HG02678 (cell line): ENCODE measurements at regions not wholly inside any gene's neighbourhood (a gene's known extent, or its start where the extent isn't known, plus 50 kb on each side); places are given as distances from the start of the nearest gene placed in this dataset.
"Not testable (repeated sequence)": the region's sequence is repeated elsewhere in the genome, so short reads cannot be mapped to it uniquely, and the experiment has no call there.

Source experiments
- ATAC-seq: cut with Tn5 transposase; IDR thresholded peaks from one replicate; pipeline ENCODE4 v1.9.1; 2021; ENCODE audit warnings: mild to moderate bottlenecking, moderate library complexity; ENCODE audit not compliant: unreplicated experiment

DNA sequence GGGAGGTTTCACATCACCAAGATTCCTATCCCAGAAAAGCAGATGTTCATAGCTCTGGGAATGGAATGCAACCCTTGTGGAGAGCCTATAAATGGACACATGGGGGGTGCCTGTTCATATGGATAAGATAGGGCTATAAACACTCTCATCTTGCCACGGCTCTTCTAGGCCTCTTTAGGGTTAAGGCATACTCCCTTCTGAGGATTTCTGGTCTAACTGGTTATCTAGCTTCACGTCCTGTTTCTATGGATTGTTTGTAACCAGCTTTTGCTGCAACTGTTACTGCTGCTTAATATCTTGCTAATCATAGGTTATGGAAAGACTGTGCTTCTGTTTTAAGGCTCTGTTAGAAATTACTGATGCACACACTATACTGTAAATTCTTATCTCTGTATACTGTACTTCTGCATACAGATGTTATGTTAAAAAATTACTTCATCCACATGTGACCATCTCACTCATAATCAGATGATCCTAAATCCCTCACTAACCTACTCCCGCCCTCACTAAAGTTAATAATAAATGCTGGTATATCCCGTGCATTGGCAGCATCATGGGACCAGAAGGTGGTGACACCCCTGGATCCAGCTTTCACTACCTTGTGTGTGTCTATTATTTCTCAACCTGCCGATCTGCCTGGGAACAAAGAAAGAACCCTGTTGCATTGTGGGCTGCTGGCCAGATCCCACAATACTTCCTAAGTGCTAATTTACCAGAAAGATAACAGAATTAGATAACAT lies 68.7 kb downstream of the PRKAB2 start:
- ATAC-seq = not testable (repeated sequence)

DNA sequence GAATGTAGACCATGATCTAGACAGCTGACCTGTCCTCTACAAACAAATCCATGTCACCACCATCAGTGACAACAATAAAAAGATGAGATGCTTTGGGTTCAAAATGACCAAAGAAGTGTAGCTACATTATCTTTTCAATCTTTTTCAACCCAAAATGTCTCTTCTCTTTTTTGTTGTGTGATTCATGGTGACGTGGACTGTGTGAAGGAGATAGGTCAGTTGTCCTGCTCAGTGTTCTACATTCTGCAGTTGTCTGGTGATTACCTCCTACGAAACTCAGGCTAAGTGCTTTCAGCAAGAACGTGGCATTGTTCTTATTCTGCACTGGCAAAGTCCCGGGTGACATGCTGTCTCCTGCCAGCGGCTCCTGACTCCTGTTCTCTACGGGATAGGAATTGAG lies 73.1 kb downstream of the PRKAB2 start:
- no peak for ATAC-seq

DNA sequence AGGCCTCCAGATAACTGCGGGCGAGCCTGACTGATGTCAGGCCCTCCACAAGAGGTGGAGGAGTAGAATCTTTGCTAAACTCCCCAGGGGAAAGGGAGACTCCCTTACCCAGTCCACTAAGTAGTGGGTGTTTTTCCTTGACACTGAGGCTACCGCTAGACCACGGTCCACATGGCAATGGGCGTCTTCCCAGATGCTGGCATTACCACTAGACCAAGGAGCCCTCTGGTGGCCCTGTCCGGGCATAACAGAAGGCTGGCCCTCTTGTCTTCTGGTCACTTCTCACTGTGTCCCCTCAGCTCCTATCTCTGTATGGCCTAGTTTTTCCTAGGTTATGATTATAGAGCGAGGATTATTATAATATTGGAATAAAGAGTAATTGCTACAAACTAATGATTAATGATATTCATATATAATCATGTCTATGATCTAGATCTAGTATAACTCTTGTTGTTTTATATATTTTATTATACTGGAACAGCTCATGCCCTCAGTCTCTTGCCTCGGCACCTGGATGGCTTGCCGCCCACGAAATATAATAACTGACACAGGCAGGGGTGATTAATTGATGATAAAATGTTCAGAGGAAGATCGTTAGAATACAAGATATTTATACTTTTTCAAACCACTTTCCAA lies 73.8 kb downstream of the PRKAB2 start:
- ATAC-seq = not testable (repeated sequence)

DNA sequence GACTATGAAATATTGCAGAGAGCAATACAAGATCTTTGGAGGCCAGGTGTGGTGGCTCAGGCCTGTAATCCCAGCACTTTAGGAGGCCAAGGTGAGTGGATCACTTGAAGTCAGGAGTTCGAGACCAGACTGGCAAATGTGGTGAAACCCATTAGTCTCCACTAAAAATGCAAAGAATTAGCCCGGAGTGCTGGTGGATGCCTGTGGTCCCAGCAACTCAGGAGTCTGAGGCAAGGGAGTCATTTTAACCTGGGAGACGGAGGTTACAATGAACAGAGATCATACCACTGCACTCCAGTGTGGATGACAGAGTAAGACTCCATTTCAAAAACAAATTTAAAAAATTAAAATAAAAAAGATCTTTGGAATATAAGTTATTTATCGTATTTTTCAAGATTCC lies 76.6 kb downstream of the PRKAB2 start:
- ATAC-seq = no peak

DNA sequence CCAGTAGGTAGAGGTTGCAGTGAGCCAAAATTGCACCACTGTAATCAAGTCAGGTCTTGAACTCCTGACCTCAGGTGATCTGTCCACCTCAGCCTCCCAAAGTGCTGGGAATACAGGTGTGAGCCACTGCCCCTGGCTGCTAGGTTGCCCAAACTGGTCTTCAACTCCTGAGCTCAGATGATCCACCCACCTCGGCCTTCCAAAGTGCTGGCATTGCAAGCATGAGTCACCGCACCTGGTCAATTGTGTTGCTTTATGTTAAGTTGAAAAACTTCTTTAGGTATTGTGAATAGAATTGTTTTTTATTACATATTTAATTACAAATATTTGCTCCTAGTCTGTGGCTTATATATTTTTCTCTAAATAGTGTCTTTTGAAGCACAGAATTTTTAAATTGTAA lies 80.5 kb downstream of the PRKAB2 start:
- no peak for ATAC-seq

DNA sequence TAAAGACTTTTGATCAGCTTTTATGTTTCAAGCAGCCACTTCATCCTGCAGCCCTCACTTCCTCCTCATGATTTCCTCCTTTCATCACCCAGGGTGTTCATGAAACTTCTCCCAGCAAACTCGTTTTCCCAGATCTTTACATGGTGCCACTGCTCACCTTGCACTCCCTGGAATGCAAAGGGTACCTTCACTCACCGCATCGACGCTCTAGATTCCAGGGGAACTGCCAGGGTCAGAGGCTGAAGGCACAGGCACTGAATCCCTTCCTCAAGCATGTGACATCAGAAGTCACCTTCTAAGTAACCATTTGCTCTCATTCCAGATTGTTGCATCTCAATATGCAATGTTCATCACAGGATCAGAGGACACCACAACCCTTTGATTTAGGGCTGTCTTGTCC lies 82.8 kb downstream of the PRKAB2 start:
- no peak for ATAC-seq

DNA sequence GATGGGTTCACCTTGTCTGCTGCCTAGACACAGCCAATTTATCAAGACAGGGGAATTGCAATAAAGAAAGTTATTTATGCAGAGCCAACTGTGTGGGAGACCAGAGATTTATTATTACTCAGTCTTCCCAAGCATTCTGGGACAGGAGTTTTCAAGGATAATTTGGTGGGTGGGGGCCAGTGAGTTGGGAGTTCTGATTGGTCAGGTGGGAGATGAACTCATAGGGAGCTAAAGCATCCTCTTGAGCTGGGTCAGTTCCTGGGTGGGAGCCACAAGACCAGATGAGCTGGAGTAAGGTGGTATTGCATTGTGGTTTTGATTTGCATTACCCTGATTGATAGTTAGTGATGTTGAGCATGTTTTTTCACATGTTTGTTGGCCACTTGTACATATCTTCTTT lies 86.1 kb downstream of the PRKAB2 start:
- ATAC-seq = no peak

DNA sequence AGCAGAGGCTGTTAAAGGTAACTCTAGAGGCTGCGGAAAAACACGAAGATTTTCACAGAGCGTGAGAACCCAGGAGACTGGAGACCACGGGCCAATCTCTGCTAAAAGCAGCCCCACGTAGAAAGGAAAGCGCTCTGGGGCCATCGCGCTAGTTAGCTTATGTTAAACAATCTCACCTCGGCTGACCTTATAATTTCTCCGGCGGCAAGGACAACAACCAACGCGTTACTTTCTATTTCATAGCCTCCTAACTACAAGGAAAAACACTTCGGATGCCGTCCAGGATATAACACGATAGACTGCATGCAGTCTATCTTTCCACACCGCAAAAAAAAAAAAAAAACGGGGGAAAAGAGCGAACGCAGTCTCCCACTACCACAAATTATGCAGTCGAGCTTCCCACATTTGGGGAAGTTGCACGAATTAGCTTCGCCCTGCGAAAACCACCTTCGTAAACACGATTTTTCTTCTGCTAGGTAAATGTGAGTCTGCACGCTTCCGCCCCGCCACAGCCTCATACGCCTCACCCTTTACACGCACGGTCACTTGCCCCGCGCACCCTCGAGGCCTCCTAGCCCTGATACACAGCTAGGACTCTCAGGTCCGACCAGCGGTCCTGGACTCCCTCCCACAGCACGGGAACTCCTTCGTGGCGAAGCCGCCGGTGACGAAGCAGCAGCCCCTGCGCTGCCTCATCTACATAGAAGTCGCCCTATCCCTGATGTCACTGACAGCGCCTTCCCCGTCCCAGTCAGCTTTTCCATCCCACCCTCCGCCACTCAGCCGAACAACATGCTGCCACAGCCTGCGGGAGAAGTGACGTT lies 87.8 kb downstream of the PRKAB2 start:
- ATAC-seq = peak; percentile 66

DNA sequence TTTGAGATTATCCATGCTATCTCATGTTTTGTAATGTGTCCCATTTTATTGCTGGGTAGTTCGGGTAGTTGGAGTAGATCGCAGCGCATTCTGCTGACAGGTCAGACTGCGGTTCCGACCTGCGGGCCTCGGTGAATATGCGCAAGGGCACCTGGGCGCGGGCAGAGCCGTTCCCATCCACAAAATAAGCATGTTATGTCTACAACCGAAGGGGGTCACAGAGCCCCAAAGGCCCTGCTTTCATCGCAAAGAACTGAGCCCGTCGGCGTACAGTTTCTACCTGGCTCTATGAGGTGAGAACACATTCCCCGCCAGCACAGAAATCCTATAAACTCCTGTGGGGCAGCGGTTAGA lies 88.4 kb downstream of the PRKAB2 start:
- ATAC-seq = no peak

DNA sequence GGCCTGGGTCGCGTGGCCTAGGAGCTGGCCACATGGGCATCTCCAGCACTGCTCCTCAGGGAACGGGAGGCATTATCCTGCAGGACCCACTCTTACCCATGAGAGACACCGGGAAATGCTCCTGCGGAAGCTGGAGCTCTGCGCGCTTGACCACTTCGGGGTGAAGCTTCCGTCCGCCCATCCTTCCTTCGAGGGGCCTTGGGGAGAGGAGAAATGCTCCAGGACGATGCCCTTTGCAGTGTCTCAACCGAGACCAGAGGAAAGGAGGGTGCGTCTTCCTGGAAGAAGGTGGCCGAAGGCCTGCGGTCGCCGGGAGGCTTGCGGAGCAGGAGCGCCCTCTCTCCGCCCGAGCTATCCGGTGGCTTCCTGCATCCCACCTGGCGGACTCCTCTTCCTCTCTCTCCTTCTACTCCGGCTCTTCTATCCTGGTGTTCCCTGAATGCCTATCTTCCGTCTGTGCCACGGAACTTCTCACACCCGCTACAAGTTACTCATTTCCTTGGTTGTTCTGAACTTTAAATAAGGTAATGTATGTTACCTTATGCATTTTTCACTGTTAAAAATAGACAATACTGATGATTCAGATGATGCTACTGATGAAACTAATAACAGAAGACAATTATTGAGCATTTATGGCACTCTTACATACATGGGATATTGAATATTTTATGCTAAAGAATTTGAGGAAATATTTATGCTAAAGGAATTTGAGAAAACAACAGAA lies 91.4 kb downstream of the PRKAB2 start:
- no peak for ATAC-seq

DNA sequence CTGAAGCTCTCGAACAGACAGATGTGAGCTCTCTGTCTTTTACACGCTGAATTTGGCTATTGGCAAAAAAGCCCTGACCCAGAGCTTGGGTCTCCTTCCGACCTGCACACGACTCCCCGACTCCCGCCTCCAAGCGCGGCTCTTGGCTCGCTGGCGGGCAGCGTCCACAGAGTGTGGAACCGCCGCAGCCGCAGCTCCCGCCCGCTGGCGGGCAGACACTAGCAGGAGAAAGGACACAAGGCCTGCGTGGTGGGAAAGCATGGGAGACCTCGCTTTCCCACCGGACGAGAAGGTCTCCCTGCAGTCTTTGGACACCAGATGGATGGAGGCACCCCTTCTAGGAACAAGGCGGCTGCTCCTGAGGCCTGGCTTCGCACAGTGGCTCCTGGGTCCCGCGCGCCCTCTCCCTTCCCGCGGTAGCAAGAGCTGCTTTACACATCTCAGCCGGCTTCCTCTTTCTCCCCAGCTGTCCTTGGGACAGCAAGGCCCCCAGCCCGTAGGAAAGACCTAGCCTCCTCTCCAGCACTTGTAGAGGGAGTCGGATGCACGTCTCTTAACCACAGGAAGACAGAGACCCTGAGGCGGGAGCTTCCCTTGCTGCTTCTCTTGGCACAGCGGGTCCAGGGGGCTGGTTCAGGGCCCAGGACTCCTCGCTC lies 92.1 kb downstream of the PRKAB2 start:
- ATAC-seq = no peak

DNA sequence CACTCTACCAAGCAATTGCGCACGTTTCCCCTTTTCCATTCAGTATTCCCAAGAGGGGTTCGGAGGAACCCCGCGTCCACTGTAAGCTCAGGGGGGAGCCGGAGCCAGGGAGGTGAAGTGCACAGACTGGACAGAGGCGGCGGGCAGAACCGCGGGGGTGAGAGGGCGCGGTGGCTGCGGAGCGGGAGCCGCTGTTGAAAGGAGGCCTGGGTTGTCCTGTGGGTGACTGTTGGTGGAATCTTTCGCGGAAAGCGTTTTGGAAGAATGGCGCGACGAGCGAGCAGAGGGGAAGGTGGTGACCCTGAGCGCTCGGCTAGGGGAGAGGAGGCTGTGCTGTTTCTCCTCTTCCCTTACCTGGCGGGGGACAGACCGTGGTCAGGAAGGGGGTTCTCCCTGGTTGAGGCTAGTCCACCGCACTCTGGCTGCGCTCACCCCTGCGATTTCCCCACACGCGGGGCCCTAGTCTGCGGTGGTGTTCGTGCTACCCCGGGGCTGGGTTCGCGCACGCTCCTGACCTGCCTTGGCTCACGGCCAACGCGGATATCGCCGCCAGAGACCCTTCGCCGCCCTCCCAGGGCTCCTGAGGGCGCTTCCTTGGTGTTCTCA lies 92.8 kb downstream of the PRKAB2 start:
- ATAC-seq = no peak

DNA sequence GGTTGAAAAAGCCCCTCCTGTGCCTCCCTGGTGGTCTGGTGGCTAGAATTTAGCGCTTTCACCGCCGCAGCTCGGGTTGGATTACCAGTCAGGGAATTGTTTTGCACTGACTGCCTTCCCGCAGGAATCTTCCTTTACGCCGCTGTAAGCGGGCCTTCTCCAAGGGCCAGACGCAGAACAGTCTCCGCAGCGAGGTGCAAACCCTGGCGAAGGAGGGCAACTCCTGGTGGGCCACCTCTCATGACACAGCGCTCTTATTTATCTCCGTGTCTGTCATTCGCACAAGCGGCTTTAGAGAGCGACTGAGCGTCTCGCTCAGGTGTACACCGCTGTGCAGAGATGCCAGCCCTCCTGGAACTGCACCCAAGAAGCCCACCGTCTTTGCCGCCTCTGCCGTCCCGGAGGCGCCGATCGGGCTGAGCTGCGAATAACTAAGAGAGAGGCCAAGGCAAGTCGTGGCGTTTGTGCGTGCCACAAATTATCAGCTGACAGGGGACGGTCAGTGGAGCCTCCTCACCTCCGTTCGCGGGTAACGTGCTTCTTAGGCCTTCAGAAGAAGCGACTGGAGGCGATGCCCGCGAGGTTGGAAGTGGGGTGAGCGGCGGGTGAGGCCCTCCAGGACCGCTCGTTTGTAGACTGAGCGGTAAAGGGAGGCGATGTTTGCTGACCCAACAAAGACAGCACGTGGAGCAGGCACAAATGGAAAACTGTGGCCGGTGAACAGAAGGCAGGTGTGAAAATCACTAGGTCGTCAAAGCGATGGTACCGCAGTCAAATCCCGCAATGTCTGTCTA lies 93.5 kb downstream of the PRKAB2 start:
- no peak for ATAC-seq

DNA sequence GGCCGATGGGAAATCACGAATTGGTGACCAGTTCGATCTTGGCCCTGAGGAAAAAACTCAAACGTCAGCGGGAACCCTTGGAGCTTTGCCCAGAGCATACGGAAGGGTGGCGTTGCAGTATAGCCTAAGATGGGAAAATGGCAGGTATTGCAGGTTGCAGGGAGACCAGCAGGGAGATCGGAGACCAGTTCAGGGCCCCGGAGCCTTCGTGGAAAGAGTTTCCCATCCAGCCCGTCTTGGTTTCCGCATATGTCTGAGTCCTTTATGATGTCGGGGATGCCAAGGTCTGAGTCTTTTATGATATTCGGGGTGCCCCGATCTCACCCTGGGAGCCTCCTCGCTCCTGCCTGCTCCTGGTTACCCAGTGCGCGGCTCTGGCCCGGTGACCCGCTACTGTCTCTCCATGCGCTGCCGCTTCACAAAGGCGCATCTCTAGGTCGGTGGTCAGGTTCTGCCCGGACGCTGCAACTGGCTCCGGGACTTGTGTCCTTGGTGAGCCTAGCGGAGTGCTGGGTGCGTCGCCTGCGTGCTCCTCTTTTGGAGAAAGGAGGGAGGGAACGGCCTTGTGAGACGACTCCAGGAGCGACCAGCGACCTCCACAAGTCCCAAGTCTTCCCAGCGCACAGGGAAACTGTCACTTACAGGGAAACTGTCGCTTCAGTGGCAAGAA lies 94.2 kb downstream of the PRKAB2 start:
- ATAC-seq = no peak

DNA sequence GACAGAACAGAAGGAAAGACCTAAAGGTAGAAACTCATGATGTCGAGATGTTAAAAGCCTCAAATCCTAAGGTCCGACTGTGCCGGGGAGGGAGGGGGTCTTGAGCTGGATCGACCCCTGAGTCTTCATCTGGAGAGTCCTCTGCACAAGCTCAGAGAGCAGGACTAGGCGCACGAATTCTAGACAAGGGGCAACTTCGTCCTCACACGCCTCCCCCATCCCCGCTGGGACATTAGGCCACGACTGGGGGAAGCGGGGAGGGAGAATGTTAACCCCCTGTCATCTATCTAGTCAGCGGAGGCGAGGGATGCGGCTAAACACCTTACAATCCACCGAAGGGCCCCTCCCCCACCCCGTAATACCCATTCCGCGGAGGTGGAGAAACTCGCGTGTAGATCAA lies 94.7 kb downstream of the PRKAB2 start:
- ATAC-seq = no peak

DNA sequence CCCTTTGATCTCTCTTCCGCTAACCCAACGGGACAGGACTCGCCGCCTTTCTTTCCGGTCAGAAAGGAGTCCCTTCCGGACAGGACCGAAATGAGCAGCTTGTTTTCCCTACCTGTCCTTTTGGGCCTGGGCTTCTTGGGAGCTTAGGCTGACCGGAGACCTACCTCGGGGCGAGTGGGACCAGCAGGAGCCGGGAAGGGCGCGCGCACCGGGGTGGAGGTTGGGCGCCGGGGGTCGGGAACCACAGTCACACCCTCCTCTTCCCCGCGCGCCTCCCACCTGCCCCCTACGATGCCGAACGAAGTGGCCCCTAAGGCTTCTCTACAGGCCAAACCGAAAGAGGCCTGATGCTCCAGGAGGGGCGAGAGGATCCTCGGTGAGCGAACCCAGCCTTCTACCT lies 95.2 kb downstream of the PRKAB2 start:
- no peak for ATAC-seq

DNA sequence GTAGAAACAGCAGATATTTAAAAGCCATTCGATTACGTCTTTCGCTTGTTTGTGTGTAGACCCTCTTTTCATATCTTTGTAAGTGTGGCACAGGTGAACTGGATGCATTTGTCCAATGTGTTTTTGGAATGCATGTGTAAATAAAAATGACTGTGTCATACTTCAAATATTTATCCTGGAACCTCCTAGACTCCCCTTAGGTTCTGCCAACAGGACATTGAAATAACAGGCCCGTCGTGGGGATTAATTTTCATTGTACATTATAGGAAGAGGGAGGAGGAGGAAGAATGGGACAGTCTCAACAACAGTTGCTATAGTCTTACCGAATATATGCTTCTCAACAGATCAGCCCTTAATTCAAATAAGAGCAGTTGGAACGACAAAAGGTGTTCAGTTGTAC lies 95.8 kb downstream of the PRKAB2 start:
- no peak for ATAC-seq

DNA sequence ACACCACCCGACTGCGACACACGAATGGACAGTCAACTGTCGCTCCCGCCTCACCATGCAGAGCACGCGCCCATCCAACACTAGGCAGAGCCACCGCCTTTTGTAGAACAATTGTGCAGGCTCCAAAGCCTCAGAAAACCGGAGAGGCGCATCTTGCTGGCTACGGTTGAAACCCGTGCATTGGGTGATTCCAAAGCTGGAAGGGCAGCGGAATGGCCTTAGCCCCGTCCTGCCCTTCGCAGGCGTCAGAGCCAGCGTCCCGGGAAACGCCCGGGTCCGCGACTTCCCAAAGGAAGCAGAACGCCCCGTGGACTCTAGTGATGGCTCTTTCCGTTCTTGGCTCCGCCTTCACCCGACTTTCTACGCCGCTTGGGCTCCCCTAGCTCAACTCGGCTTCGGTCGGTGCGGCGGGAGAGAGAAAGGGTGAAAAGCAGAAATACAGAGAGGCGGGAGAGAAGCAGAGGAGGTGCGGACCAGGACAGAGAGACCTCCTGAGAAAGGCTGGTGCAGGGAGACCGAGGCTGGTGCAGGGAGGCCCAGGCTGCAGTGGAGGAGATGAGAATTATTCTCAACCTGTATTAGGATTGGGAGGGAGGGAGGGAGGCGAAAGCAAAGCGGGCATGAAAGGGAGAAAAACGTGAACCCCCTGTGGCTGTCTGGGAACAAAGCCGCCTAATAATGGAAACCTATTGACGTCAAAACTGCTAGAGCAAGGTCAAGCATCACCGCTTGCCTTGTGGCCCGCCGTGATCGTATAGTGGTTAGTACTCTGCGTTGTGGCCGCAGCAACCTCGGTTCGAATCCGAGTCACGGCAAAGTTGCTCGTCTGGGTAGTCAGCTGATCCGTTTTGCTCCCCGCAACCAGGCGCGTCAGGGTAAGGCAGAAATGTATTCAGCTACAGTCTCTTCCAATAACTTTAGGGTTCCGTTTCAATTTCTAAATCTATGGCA lies 99.5 kb downstream of the PRKAB2 start:
- ATAC-seq = no peak
